Neural progenitor cell (in vitro differentiated cells): ENCODE measurements at regions not wholly inside any gene's neighbourhood (a gene's known extent, or its start where the extent isn't known, plus 50 kb on each side); places are given as distances from the start of the nearest gene placed in this dataset.
"Not testable (repeated sequence)": the region's sequence is repeated elsewhere in the genome, so short reads cannot be mapped to it uniquely, and the experiment has no call there.

Source experiments
- DNase-seq: peaks from one replicate; pipeline ENCODE4 v3.0.0-alpha.2; 2016; ENCODE audit warnings: low spot score
- H2AFZ ChIP-seq: fragments of 200-600 bp; sonication (generic); replicated peaks from 2 replicates; pipeline ENCODE4 v1.6.1; 2016; ENCODE audit warnings: antibody characterized with exemption
- H3F3A ChIP-seq: fragments of 200-600 bp; sonication (generic); 2 replicates; pipeline ENCODE4 v1.6.1; 2016; ENCODE audit warnings: antibody characterized with exemption, low read depth
- H3K27ac ChIP-seq: fragments of 200-600 bp; sonication (generic); 2 replicates; pipeline ENCODE4 v1.5.1; 2016; ENCODE audit warnings: mild to moderate bottlenecking
- H3K27me3 ChIP-seq: fragments of 200-600 bp; sonication (generic); 2 replicates; pipeline ENCODE4 v1.6.1; 2016; ENCODE audit warnings: mild to moderate bottlenecking, moderate library complexity
- H3K36me3 ChIP-seq: fragments of 200-600 bp; sonication (generic); 2 replicates; pipeline ENCODE4 v1.5.1; 2016
- H3K4me1 ChIP-seq: fragments of 200-600 bp; sonication (generic); 2 replicates; pipeline ENCODE4 v1.6.1; 2016; ENCODE audit warnings: mixed run types
- H3K4me2 ChIP-seq: fragments of 200-600 bp; sonication (generic); 2 replicates; pipeline ENCODE4 v1.6.1; 2016
- H3K4me3 ChIP-seq: fragments of 200-600 bp; sonication (generic); 2 replicates; pipeline ENCODE4 v1.5.1; 2016
- H3K79me2 ChIP-seq: fragments of 200-600 bp; sonication (generic); 2 replicates; pipeline ENCODE4 v1.6.1; 2016; ENCODE audit warnings: low read depth
- H3K9ac ChIP-seq: fragments of 200-600 bp; sonication (generic); 2 replicates; pipeline ENCODE4 v1.6.1; 2016
- H3K9me3 ChIP-seq: fragments of 200-600 bp; sonication (generic); 2 replicates; pipeline ENCODE4 v1.5.1; 2016; ENCODE audit warnings: low read depth
- H4K20me1 ChIP-seq: fragments of 200-600 bp; sonication (generic); 2 replicates; pipeline ENCODE4 v1.6.1; 2016; ENCODE audit warnings: low read depth
- H3K27ac Mint-ChIP-seq: 3 replicates; pipeline ENCODE4 v1.8.0; 2021; ENCODE audit warnings: mixed read lengths
- H3K27me3 Mint-ChIP-seq: 2 replicates; pipeline ENCODE4 v1.8.0; 2022; ENCODE audit warnings: low read depth, mild to moderate bottlenecking, inconsistent platforms, moderate library complexity, mixed read lengths; ENCODE audit not compliant: insufficient read depth
- H3K36me3 Mint-ChIP-seq: 3 replicates; pipeline ENCODE4 v1.8.0; 2021; ENCODE audit warnings: mixed read lengths
- H3K4me1 Mint-ChIP-seq: 3 replicates; pipeline ENCODE4 v1.8.0; 2021; ENCODE audit warnings: mixed read lengths
- H3K4me3 Mint-ChIP-seq: 3 replicates; pipeline ENCODE4 v1.8.0; 2021; ENCODE audit warnings: mild to moderate bottlenecking, moderate library complexity, mixed read lengths
- H3K9me3 Mint-ChIP-seq: 3 replicates; pipeline ENCODE4 v1.8.0; 2020; ENCODE audit warnings: mixed read lengths
- EZH2 ChIP-seq: fragments of 200-600 bp; sonication (generic); IDR thresholded peaks from 2 replicates; pipeline ENCODE4 v1.6.1; 2017; ENCODE audit warnings: antibody characterized with exemption, mild to moderate bottlenecking, moderate library complexity
- EZH2phosphoT487 ChIP-seq: fragments of 200-600 bp; sonication (generic); IDR thresholded peaks from 2 replicates; pipeline ENCODE4 v1.6.1; 2017; ENCODE audit warnings: antibody characterized with exemption
- TF ChIP-seq, protein P1 (sequence below): fragments of 200-600 bp; sonication (generic); IDR thresholded peaks from 2 replicates; pipeline ENCODE4 v1.5.1; 2017; ENCODE audit warnings: antibody characterized with exemption, mild to moderate bottlenecking

GRCh38 chr15:92822216-92823144 lies 77.6 kb upstream of the CHD2 start:
- peak overlapping the region; percentile 34 for H3K4me3 Mint-ChIP-seq
- no peaks in the 10 kb centered on the region for H4K20me1 ChIP-seq
- peak overlapping the region; percentile 64 for H3K4me2 ChIP-seq
- TF ChIP-seq, protein P1, sequence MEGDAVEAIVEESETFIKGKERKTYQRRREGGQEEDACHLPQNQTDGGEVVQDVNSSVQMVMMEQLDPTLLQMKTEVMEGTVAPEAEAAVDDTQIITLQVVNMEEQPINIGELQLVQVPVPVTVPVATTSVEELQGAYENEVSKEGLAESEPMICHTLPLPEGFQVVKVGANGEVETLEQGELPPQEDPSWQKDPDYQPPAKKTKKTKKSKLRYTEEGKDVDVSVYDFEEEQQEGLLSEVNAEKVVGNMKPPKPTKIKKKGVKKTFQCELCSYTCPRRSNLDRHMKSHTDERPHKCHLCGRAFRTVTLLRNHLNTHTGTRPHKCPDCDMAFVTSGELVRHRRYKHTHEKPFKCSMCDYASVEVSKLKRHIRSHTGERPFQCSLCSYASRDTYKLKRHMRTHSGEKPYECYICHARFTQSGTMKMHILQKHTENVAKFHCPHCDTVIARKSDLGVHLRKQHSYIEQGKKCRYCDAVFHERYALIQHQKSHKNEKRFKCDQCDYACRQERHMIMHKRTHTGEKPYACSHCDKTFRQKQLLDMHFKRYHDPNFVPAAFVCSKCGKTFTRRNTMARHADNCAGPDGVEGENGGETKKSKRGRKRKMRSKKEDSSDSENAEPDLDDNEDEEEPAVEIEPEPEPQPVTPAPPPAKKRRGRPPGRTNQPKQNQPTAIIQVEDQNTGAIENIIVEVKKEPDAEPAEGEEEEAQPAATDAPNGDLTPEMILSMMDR: no peak
- TF ChIP-seq EZH2phosphoT487 (no peak), EZH2 (no peak)
- H3K27ac ChIP-seq: peak overlapping the region; percentile 92
- peaks cover 3% of the 10 kb centered on the region for H3K27me3 Mint-ChIP-seq
- H3K4me3 ChIP-seq: no peak overlapping the region
- H3K36me3 ChIP-seq: no peaks in the 10 kb centered on the region
- H3F3A ChIP-seq: peaks cover 54% of the 10 kb centered on the region
- H3K79me2 ChIP-seq: peaks cover 29% of the 10 kb centered on the region
- H3K9me3 Mint-ChIP-seq: no peaks in the 10 kb centered on the region
- H2AFZ ChIP-seq: peak overlapping the region; percentile 48
- no peaks in the 10 kb centered on the region for H3K27me3 ChIP-seq
- DNase-seq: peak; percentile 59
- H3K4me1 ChIP-seq: peaks cover 65% of the 10 kb centered on the region
- peak overlapping the region; percentile 98 for H3K27ac Mint-ChIP-seq
- H3K4me1 Mint-ChIP-seq: peaks cover 71% of the 10 kb centered on the region
- no peaks in the 10 kb centered on the region for H3K36me3 Mint-ChIP-seq
- no peaks in the 10 kb centered on the region for H3K9me3 ChIP-seq
- no peak overlapping the region for H3K9ac ChIP-seq

DNA sequence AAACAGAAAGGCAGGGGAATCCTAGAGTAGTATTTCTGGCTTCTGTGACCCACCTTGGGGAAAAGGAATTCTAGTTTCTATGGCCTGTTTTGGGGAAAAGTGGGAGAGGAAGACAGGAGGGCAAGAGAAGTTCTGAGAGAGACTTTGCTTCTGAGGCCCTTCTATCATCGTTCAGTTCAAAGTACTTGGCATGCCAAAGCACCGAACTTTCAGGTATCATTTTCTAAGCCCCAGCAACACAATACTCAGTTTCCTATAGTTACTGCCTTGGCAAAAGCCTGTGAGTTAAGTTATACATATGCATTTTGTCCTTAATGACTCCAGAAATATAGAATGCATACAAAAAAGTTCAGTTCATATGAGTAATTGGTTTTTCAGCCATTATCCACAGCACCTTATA lies 74.1 kb upstream of the CHD2 start:
- Histone ChIP-seq H2AFZ (peak overlapping the region; percentile 21), H3K36me3 (no peaks in the 10 kb centered on the region), H3K4me1 (peaks cover 47% of the 10 kb centered on the region), H3F3A (peaks cover 49% of the 10 kb centered on the region), H4K20me1 (no peaks in the 10 kb centered on the region), H3K4me2 (no peak overlapping the region), H3K9ac (no peak overlapping the region), H3K9me3 (no peaks in the 10 kb centered on the region), H3K27ac (no peak overlapping the region), H3K79me2 (peaks cover under 1% of the 10 kb centered on the region), H3K27me3 (no peaks in the 10 kb centered on the region), H3K4me3 (no peak overlapping the region)
- TF ChIP-seq EZH2: no peak
- no peak for TF ChIP-seq EZH2phosphoT487
- TF ChIP-seq, protein P1: no peak
- peaks cover 56% of the 10 kb centered on the region for H3K4me1 Mint-ChIP-seq
- no peak overlapping the region for H3K4me3 Mint-ChIP-seq
- no peak for DNase-seq
- no peaks in the 10 kb centered on the region for H3K36me3 Mint-ChIP-seq
- no peaks in the 10 kb centered on the region for H3K27me3 Mint-ChIP-seq
- no peaks in the 10 kb centered on the region for H3K9me3 Mint-ChIP-seq
- peak overlapping the region; percentile 52 for H3K27ac Mint-ChIP-seq

GRCh38 chr15:92827991-92828390 lies 72.1 kb upstream of the CHD2 start:
- H3K4me3 ChIP-seq, H3K36me3 ChIP-seq, H3K9me3 Mint-ChIP-seq, H3K27me3 ChIP-seq, H3K27ac Mint-ChIP-seq, H2AFZ ChIP-seq, H3K9ac ChIP-seq, H3K27ac ChIP-seq, H3K79me2 ChIP-seq, H3K9me3 ChIP-seq, H3K36me3 Mint-ChIP-seq, H4K20me1 ChIP-seq, H3K27me3 Mint-ChIP-seq, DNase-seq, H3K4me2 ChIP-seq, H3K4me3 Mint-ChIP-seq: not testable (repeated sequence)
- Histone ChIP-seq H3F3A (peaks cover 49% of the 10 kb centered on the region), H3K4me1 (peaks cover 43% of the 10 kb centered on the region)
- H3K4me1 Mint-ChIP-seq: peaks cover 57% of the 10 kb centered on the region

GRCh38 chr15:92829875-92830274 lies 70.2 kb upstream of the CHD2 start:
- H3F3A ChIP-seq: peaks cover 46% of the 10 kb centered on the region
- peak overlapping the region; percentile 35 for H3K27ac Mint-ChIP-seq
- no peak for DNase-seq
- no peaks in the 10 kb centered on the region for H3K27me3 ChIP-seq
- H3K9me3 Mint-ChIP-seq: no peaks in the 10 kb centered on the region
- no peak for TF ChIP-seq EZH2phosphoT487
- TF ChIP-seq, protein P1: no peak
- TF ChIP-seq EZH2: no peak
- H3K4me1 ChIP-seq: peaks cover 39% of the 10 kb centered on the region
- peak overlapping the region; percentile 64 for H3K27ac ChIP-seq
- H3K36me3 ChIP-seq: no peaks in the 10 kb centered on the region
- H3K4me2 ChIP-seq: peak overlapping the region; percentile 74
- peaks cover 65% of the 10 kb centered on the region for H3K4me1 Mint-ChIP-seq
- no peak overlapping the region for H3K4me3 Mint-ChIP-seq
- H3K79me2 ChIP-seq: no peaks in the 10 kb centered on the region
- no peaks in the 10 kb centered on the region for H3K36me3 Mint-ChIP-seq
- H3K4me3 ChIP-seq: no peak overlapping the region
- no peak overlapping the region for H2AFZ ChIP-seq
- H3K9me3 ChIP-seq: no peaks in the 10 kb centered on the region
- H4K20me1 ChIP-seq: no peaks in the 10 kb centered on the region
- no peak overlapping the region for H3K9ac ChIP-seq
- peaks cover 2% of the 10 kb centered on the region for H3K27me3 Mint-ChIP-seq
